NCI-H446 (cell line): ENCODE measurements at regions not wholly inside any gene's neighbourhood (a gene's known extent, or its start where the extent isn't known, plus 50 kb on each side); places are given as distances from the start of the nearest gene placed in this dataset.

Source experiments
- DNase-seq, 2 experiments: peaks; one replicate each; lab custom pipeline; 2025; lab: John Stamatoyannopoulos, UW

GRCh38 chr6:50217841-50218240 lies 168.1 kb upstream of the DEFB112 start:
- no peak for DNase-seq

DNA sequence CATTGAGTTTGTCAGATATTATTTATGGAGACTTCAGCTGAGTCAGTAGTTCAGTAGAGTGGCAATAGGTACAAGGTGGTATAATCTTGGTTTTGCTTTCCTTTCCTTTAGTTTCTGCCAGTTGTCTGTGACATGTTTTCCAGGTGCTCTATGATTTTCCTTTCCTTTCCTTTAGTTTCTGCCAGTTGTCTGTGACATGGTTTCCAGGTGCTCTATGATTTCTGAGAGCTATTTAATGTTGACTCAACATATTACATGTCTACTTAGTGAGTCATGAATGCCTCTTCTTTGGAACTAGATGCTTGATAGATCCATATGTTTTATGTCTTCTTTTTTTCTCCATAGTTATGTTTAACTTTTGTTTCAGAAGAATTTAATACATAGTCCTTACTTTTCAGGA lies 186.4 kb upstream of the DEFB112 start:
- DNase-seq: no peak

GRCh38 chr6:50239853-50240252 lies 190.1 kb upstream of the DEFB112 start:
- no peak for DNase-seq

DNA sequence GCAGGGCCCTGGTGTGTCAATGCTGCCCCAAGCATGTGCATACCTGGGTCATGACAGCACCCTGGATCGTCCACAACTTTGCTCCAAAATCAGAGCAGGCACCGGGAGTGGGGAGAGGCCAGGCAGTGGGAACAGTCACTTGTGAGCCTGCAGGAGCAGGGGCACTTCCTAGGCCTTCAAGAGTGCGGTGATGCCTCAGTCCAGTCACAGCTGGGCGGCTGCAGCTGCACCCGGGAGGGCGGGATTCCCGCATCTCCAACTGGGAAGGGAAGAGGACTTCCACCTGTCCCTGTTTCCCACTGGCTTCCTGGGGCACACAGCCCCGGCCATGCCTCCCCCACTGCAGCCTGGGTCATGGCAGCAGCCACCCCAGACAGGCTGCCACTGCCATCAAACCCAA lies 191.3 kb upstream of the DEFB112 start:
- no peak for DNase-seq

DNA sequence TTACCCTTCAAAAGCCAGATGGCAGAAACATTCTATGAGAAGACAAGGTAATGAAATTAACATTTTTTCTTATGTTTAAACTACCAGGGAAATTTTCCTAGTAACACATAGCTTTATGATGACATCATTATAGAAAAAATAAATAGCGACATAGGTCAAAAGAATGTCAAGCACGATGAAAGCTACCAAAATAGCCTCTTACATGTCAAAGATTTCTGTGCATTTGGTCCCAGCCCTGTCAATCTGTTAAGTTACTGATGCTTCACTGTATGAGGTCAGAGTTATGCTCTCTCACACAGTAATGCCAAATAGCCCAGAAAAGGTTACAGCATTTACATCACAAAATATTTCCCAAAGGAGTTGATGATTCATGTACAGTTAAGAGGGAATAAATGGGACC lies 199.8 kb upstream of the DEFB112 start:
- no peak for DNase-seq

- DNase-seq: no peak
Measured at GRCh38 chr6:50257322-50257721, 207.6 kb upstream of the DEFB112 start.

DNA sequence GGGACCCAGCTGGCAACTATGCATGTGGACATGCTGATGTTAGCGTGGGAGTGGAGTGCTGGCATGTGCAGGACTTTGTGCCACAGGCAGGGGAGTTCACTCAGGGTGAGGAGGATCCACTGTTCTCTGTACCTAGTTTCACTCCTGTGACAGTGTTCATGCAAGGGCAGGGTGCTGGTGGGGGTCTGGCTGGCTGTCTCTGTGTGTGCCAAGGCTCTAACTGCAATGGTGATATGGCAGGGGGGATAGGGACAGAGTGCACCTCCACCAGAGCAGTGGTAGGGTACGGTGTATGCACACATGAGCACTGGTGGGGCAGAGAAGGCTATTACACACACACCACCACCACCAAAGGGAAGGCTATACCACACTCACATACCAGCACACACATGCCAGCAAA lies 210.2 kb upstream of the DEFB112 start:
- no peak for DNase-seq

GRCh38 chr6:50264995-50265571 lies 215.4 kb upstream of the DEFB112 start:
- DNase-seq: peak in 1 of 2 experiments; percentile 15

DNA sequence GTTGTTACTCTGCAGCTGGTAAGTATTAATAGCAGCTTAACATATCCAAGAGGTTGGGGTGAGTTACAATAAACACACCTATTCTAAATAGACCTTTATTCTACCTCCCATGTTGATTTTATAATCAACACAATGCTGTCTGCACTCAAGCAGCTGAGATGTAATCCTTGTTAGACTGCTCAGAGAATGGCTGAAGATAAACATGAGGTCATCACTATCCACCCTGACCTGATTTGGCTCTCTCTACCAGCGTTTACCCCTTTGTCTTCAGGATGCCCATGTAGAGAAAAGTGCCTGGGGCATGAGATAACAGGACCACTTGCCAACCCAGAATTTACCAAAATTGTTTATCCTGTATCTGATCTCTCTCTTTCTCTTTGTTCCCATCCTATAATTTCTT lies 220.7 kb upstream of the DEFB112 start:
- no peak for DNase-seq

DNA sequence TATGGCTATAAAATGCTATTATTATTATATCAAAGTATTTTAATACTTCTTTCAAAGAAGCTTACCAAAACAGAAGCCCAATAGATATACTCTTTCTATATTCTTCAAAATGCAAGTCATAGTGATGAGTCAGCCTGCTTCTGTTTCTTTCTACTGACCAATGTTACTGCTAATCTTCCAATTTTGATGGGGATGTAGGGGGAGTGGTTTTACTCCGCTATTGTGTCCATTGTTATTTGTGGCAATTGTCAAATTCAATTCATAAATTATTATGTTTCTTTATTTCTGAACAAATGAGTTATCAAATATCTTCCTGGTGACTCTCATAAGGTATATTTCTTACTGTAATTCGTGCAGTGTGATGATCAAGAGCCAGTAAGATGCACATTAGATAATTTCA lies 221.5 kb upstream of the DEFB112 start:
- DNase-seq: no peak

- DNase-seq: no peak
Measured at GRCh38 chr6:50271817-50272216, 222.1 kb upstream of the DEFB112 start.

DNA sequence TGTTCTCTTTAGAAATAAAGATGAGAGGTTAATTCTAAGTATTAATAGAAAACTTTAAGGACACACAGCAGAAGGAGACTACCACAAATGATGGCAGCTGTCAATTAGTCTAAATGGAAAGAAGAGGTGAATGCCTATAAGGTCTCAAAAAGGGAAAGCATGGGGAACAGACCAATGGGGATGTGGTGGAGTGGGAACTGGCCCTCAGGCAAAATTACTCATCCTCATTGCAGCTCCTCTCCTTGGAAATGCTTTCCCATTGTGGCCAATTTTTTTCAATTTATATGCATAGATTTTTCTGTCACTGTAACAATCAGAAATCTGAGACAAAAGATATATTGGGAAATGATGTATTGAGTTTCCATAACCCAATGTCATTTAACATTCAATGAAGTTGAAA lies 222.9 kb upstream of the DEFB112 start:
- DNase-seq: no peak

DNA sequence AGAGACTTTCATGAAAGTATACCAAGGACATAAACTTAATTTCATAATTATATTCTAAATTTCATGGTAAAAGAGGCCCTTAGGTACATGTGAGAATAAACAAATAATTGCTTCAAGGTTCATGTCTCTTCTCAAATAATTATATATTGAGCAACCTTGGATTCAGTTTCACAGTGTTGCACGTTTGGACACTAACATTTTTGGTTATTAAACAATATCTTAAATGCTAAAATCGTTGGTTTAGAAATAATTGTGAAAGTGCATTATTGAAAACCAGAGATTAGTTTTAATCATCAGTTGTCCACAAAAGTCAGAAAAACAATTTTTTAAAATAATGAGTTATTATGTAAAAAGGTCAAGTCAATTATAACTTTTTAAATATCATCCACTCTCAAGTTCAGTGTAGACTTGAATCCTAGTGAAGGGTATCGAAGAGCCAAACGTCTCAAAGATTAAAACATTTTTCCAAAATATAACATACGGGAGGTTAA lies 227.1 kb upstream of the DEFB112 start:
- no peak for DNase-seq

DNA sequence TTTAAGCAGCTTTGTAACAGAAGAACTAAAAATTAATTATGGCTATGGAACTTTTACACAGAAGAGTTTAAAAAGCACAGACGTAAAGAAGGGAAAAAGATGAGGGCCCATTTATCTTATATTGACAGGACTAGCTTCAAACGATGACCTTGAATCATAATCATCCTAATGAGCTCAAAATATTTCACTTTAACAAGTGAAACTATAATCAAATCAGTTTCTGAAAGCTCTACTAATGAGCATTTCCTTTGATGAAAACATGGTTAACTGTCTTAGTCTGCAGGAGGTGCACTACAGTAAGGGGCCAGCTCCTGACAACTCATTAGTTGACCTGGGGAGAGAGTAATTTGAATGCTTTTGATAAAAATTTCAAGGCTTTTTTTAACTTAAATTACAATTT lies 228.0 kb upstream of the DEFB112 start:
- no peak for DNase-seq

DNA sequence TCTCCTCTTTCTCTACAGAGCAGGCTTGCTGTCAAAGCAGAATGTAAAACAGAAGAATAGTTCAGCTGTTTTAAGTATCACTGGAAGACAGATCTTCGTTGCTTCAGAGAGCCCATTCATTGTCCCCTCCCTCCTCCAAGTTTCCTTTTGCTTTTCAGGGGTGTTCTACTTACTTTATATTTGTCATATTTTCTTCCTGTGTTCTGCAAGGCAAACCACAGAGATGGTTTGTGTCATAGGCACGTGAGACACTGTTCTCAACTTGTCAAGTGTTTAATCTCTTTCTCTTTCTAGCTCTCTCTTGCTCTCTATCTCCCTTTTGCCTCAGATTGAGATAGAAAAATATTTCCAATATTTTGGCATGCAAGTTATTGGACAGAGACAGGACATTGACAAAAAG lies 228.9 kb upstream of the DEFB112 start:
- DNase-seq: no peak

DNA sequence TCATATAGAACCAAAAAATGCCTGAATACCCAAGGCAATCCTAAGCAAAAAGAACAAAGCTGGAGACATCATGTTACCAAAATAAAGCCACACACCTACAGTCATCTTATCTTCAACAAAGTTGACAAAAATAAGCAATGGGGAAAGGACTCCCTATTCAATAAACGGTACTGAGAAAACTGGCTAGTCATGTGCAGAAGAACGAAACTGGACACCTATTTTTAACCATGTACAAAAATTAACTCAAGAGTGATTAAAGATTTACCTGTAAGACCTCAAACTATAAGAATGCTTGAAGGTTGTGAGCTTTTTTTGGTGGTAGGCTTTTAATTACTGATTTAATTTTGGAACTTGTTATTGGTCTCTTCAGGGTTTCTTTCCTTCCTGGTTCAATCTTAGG lies 236.0 kb upstream of the DEFB112 start:
- DNase-seq: no peak

DNA sequence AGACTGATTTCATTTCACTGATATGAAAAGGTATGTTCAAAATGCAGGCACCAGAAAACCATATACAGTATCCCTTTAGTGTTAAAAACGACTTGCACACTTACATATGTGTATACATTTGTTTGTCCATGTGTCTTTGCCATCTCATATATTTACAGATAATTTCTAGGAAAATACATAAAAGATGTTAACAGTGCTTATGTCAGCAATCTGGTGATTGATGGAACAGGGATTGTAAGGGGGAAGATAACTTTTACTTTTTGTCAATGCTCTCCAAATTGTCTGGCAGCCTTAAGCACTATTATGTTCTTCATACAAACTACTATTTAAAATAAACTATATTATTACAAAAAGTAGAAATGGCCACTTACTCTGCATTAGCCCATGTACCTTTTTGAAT lies 238.5 kb upstream of the DEFB112 start:
- DNase-seq: no peak

DNA sequence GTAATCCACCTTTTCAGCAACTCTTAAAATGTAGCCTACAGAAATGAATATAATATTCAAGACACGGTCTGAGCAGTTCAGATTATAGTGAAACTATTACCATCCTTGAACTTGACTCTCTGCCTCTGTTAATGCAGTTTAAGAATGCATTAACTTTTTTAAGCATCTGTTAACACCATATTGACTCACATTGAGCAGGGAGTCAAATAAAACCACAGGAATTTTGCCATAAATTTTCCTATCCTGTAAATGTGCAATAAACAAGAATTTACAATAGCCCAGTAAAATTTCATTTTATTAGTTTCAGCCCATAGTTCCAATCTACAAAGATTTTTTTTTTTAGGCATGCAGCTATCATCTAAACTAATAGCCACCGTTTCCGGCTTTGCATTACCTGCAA lies 239.2 kb upstream of the DEFB112 start:
- DNase-seq: no peak

- DNase-seq: no peak
Measured at GRCh38 chr6:50289366-50289765, 239.6 kb upstream of the DEFB112 start.

DNA sequence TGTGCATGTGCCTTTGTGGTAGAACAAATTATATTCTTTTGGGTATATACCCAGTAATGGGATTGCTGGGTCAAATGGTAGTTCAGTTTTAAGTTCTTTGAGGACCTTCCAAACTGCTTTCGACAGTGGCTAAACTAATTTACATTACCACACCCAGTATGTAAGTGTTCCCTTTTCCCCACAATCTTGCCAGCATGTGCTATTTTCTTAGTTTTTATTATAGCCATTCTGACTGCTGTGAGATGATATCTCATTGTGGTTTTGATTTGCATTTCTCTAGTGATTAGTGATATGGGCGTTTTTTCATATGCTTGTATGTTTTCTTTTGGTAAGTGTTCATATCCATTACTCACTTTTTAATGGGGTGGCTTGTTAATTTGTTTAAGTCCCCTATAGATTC lies 251.6 kb upstream of the DEFB112 start:
- no peak for DNase-seq

DNA sequence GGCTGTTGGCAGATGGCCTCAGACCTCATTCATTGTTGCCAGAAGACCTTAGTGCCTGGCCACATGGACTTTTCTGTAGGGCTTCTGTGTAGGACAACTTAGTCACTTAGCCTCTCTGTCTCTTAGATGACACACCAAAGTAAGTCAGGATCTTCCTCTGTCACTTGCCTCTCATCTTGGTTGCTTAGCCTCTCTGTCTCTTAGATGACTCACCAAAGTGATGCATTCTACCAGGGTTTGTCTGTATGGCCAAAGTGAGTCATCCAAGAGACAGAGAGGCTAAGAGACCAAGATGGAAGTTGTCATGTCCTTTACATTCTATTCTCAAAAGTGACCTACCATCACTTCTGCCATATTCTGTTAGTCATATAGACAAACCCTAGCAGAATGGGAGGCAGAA lies 255.9 kb upstream of the DEFB112 start:
- DNase-seq: no peak

- DNase-seq: no peak
Measured at GRCh38 chr6:50318536-50318935, 268.8 kb upstream of the DEFB112 start.

DNA sequence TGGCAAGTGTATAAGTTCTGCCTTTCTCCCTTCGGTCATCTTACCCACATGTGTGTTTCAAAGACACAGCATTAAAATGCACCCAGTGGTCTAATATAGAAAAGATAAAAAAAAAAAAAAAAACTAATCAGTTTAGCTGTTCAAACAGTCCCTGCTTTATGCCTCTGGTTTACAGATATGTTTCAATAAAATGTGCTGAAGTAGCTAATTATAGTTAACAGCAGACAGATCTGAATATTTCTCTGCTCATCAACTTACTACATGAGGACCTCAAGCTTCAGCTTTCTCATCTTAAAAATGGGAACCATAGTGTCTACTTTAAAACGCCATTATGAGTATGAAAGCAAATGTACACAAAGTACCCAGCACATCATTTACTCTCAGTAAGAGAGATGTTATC lies 280.6 kb upstream of the DEFB112 start:
- DNase-seq: no peak

DNA sequence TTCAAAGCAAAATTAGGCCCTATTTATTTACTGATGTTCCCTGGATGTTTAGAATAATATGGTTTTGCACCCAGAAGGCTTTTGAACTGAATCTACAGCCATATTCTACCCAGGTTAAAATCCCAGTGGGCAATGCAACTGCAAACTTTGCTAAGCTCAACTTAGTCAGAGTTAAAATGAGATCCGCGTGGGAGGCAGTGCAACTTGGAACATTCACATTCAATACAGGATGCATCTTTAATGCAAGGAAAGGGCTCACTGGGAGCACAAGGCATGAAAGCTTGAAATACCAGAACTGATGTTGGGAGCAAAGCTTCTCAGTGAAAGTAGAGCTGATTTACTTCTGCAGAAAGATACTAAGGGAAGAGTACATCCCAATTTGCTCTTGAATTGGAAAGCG lies 281.2 kb upstream of the DEFB112 start:
- DNase-seq: no peak

DNA sequence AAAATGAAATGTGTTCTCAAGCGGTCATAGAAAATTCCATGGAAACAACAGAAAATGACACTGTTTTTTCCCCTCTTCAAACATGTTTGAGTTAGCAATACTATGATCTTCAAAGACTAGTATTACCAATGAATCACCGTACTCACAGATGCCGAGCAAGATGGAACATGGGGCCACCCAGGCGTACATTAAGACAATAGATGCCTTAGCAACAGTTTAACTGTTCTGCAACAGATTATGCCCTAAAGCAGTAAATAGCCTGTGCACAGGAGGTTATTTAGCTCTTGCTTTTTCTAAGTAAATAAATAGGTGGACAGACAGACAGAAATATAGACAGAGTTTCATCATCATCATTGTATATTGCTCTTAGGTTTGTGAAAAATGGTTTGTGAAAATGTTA lies 284.0 kb upstream of the DEFB112 start:
- DNase-seq: no peak
